ENCODE measurements at regions not wholly inside any gene's neighbourhood (a gene's known extent, or its start where the extent isn't known, plus 50 kb on each side); places are given as distances from the start of the nearest gene placed in this dataset.

- TF ChIP-seq ZNF645 (tag by site-specific recombination; IDR thresholded peaks at IDR 0.05) (no peak), YY1 (tag by site-specific recombination; IDR thresholded peaks at IDR 0.05) (no peak), ZBTB7A (tag by site-specific recombination; IDR thresholded peaks at IDR 0.05; ENCODE audit: low read depth) (no peak), ZNF544 (tag by site-specific recombination; IDR thresholded peaks at IDR 0.05) (no peak), MZF1 (tag by site-specific recombination; IDR thresholded peaks at IDR 0.05; ENCODE audit: borderline replicate concordance) (no peak), CTCF (tag by site-specific recombination; IDR thresholded peaks at IDR 0.05) (no peak), ZNF660 (tag by site-specific recombination; IDR thresholded peaks at IDR 0.05) (no peak), ZNF24 (tag by site-specific recombination; IDR thresholded peaks at IDR 0.05) (no peak), ZNF311 (tag by site-specific recombination; IDR thresholded peaks at IDR 0.05; ENCODE audit: borderline replicate concordance) (no peak), ZNF391 (tag by site-specific recombination; IDR thresholded peaks at IDR 0.05; ENCODE audit: borderline replicate concordance, low read depth) (no peak), ZNF274 (IDR thresholded peaks at IDR 0.05; ENCODE audit: low read length) (no peak), ZNF274 (tag by site-specific recombination; IDR thresholded peaks at IDR 0.05; ENCODE audit: borderline replicate concordance) (no peak), ZNF239 (tag by site-specific recombination; IDR thresholded peaks at IDR 0.05) (no peak), ZNF549 (tag by site-specific recombination; IDR thresholded peaks at IDR 0.05) (no peak)
Measured at GRCh38 chr4:155468282-155468681, 91.5 kb upstream of the MAP9 start.

Data from HEK293 (cell line).